DOHH2 (cell line): ENCODE measurements at regions not wholly inside any gene's neighbourhood (a gene's known extent, or its start where the extent isn't known, plus 50 kb on each side); places are given as distances from the start of the nearest gene placed in this dataset.

Experiments
- H3F3A ChIP-seq: fragments of 200-600 bp; sonication (generic), shearing (Covaris generic); 2 replicates; pipeline ENCODE4 v1.6.0; 2016; ENCODE audit warnings: antibody characterized with exemption, mild to moderate bottlenecking; ENCODE audit not compliant: control insufficient read depth, insufficient read depth
- H3K27ac ChIP-seq: fragments of 200-600 bp; sonication (generic); 2 replicates; pipeline ENCODE4 v1.5.1; 2014; ENCODE audit warnings: low read depth, mild to moderate bottlenecking, low read length, moderate library complexity
- H3K27me3 ChIP-seq: fragments of 200-600 bp; sonication (generic); 2 replicates; pipeline ENCODE4 v1.6.1; 2014; ENCODE audit warnings: mild to moderate bottlenecking, low read length, mixed read lengths; ENCODE audit not compliant: control insufficient read depth
- H3K36me3 ChIP-seq: fragments of 200-600 bp; sonication (generic); 2 replicates; pipeline ENCODE4 v1.6.1; 2014; ENCODE audit warnings: mild to moderate bottlenecking, low read length, moderate library complexity, mixed read lengths; ENCODE audit not compliant: control insufficient read depth
- H3K4me1 ChIP-seq: fragments of 200-600 bp; sonication (generic); 2 replicates; pipeline ENCODE4 v1.6.1; 2014; ENCODE audit warnings: mild to moderate bottlenecking, low read length, mixed read lengths; ENCODE audit not compliant: control insufficient read depth
- H3K4me2 ChIP-seq: fragments of 200-600 bp; sonication (generic); 2 replicates; pipeline ENCODE4 v1.6.0; 2014; ENCODE audit warnings: mild to moderate bottlenecking, low read length, moderate library complexity
- H3K4me3 ChIP-seq: fragments of 200-600 bp; sonication (generic); 2 replicates; pipeline ENCODE4 v1.5.1; 2014; ENCODE audit warnings: mild to moderate bottlenecking, low read length, mixed read lengths
- H3K79me2 ChIP-seq: fragments of 200-600 bp; sonication (generic); 2 replicates; pipeline ENCODE4 v1.6.1; 2014; ENCODE audit warnings: mild to moderate bottlenecking, low read length, mixed read lengths; ENCODE audit not compliant: control insufficient read depth
- H3K9me2 ChIP-seq: fragments of 200-600 bp; sonication (generic); replicated peaks from 2 replicates; pipeline ENCODE4 v1.6.1; 2014; ENCODE audit warnings: mild to moderate bottlenecking, low read length, mixed read lengths; ENCODE audit not compliant: control insufficient read depth
- H3K9me3 ChIP-seq: fragments of 200-600 bp; sonication (generic); 2 replicates; pipeline ENCODE4 v1.6.1; 2014; ENCODE audit warnings: antibody characterized with exemption, low read length, mixed read lengths; ENCODE audit not compliant: control insufficient read depth, insufficient read depth
- H4K20me1 ChIP-seq: fragments of 200-600 bp; sonication (generic); 2 replicates; pipeline ENCODE4 v1.6.0; 2014; ENCODE audit warnings: low read depth, mild to moderate bottlenecking, antibody characterized with exemption, low read length, moderate library complexity; ENCODE audit not compliant: control insufficient read depth, insufficient read depth
- CTCF ChIP-seq: fragments of 200-600 bp; sonication (generic); IDR thresholded peaks from one replicate; pipeline ENCODE4 v1.5.1; 2014; ENCODE audit warnings: antibody characterized with exemption, mild to moderate bottlenecking, low read depth, low read length; ENCODE audit not compliant: poor library complexity, severe bottlenecking
- EZH2phosphoT487 ChIP-seq: fragments of 200-600 bp; sonication (generic); IDR thresholded peaks from 2 replicates; pipeline ENCODE4 v1.6.1; 2017; ENCODE audit warnings: borderline replicate concordance, mild to moderate bottlenecking, antibody characterized with exemption, low read length, moderate library complexity, mixed read lengths

DNA sequence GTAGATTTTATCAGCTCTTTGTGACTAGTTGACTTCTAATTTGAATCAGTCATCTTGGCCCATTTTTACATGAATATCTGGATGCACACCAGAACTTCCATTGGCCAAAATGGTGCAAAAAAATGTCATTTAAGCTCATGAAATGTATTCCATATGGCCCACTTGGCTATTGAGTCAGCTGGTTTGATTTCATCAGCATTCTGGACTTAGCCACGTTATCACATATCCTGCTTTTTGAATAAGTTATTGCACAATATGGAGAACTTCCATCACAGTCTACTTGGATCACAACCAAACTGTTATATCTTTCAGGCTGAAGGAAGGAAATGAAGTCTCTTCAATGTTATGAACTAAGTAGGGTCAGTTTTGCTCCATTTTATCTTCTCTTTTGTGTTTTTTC, 640.6 kb downstream of the PCDH7 start:
- TF ChIP-seq CTCF (no peak), EZH2phosphoT487 (no peak)
- no peak overlapping the region for H3K4me2 ChIP-seq
- no peak overlapping the region for H3K27ac ChIP-seq
- H3K9me2 ChIP-seq: no peaks in the 10 kb centered on the region
- H3K36me3 ChIP-seq: no peaks in the 10 kb centered on the region
- H4K20me1 ChIP-seq: no peaks in the 10 kb centered on the region
- H3K4me1 ChIP-seq: no peaks in the 10 kb centered on the region
- H3K4me3 ChIP-seq: no peak overlapping the region
- no peaks in the 10 kb centered on the region for H3K27me3 ChIP-seq
- H3K79me2 ChIP-seq: no peaks in the 10 kb centered on the region
- no peaks in the 10 kb centered on the region for H3F3A ChIP-seq
- H3K9me3 ChIP-seq: no peaks in the 10 kb centered on the region

DNA sequence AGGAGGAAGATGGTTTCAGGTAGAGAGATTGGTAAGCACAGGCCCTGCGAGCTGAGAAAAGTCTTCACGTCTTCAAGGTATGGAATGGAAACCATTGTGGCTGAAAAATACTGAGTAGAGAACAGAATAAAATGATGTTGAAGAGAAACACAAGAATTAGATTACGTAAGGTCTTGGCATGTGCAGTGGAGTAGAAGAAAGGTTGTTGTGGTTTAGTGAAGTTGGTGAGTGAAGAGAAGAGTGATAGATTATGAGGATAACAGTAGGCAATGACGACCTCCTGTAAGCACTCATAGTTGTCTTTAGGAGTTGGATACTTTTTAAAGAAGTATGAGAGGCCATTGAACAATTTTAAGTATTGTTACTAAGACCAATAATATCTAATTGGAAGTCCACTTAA, 642.6 kb downstream of the PCDH7 start:
- Histone ChIP-seq H3K4me2 (no peak overlapping the region), H3K4me1 (no peaks in the 10 kb centered on the region), H3K79me2 (no peaks in the 10 kb centered on the region), H3K36me3 (no peaks in the 10 kb centered on the region), H3F3A (no peaks in the 10 kb centered on the region), H3K27ac (no peak overlapping the region), H3K9me2 (no peaks in the 10 kb centered on the region), H3K27me3 (no peaks in the 10 kb centered on the region), H3K9me3 (no peaks in the 10 kb centered on the region), H4K20me1 (no peaks in the 10 kb centered on the region), H3K4me3 (no peak overlapping the region)
- no peak for TF ChIP-seq CTCF
- TF ChIP-seq EZH2phosphoT487: no peak

- Histone ChIP-seq H3K27ac (no peak overlapping the region), H3K9me2 (no peaks in the 10 kb centered on the region), H3K4me2 (no peak overlapping the region), H3K4me1 (no peaks in the 10 kb centered on the region), H3K9me3 (no peaks in the 10 kb centered on the region), H3K4me3 (no peak overlapping the region), H3K79me2 (no peaks in the 10 kb centered on the region), H3K36me3 (no peaks in the 10 kb centered on the region), H3K27me3 (no peaks in the 10 kb centered on the region), H4K20me1 (no peaks in the 10 kb centered on the region), H3F3A (no peaks in the 10 kb centered on the region)
- TF ChIP-seq CTCF: no peak
- no peak for TF ChIP-seq EZH2phosphoT487
Observed at GRCh38 chr4:31365006-31365690, 645.0 kb downstream of the PCDH7 start.
